Adrenal gland (tissue), 9 donors: ENCODE measurements at regions not wholly inside any gene's neighbourhood (a gene's known extent, or its start where the extent isn't known, plus 50 kb on each side); places are given as distances from the start of the nearest gene placed in this dataset.

Experiments
- DNase-seq, 7 donors: peaks; one replicate each; pipeline ENCODE4 v3.0.0-alpha.2; 2019 to 2020
- H3K27ac ChIP-seq, 5 donors: fragments of 200-600 bp; sonication (generic) in 4 of 5; 1 replicate in 3 of 5; 2 replicates in 2 of 5; pipeline versions ENCODE4 v1.5.1 to v1.8.0; 2016 to 2020; ENCODE audit warnings: mild to moderate bottlenecking in 1 of 5
- H3K27me3 ChIP-seq: fragments of 200-600 bp; 2 replicates; pipeline ENCODE4 v1.8.0; 2021
- H3K36me3 ChIP-seq, 2 donors: fragments of 200-600 bp; replicated peaks in 1 of 2; 1 replicate in 1 of 2; 2 replicates in 1 of 2; pipeline versions ENCODE4 v1.5.1 to v1.8.0; 2018 to 2022
- H3K4me1 ChIP-seq, 2 donors: fragments of 200-600 bp; replicated peaks in 1 of 2; 1 replicate in 1 of 2; 2 replicates in 1 of 2; pipeline versions ENCODE4 v1.5.1 to v1.8.0; 2018 to 2021
- H3K4me3 ChIP-seq, 4 donors: fragments of 200-600 bp; sonication (generic) in 3 of 4; one replicate each; pipeline ENCODE4 v1.5.1; 2016 to 2018
- H3K9me3 ChIP-seq, 3 donors: fragments of 200-600 bp; sonication (generic) in 1 of 3; replicated peaks in 1 of 3; 1 replicate in 2 of 3; 2 replicates in 1 of 3; pipeline versions ENCODE4 v1.5.1 to v1.8.0; 2016 to 2021
- CTCF ChIP-seq, 6 experiments: fragments of 450-650 bp in 4 of 6; fragments of 200-600 bp in 2 of 6; sonication (generic) in 1 of 6; IDR thresholded peaks; 1 replicate in 5 of 6; 2 replicates in 1 of 6; pipeline versions ENCODE4 v1.5.1 to v1.8.0; 2016 to 2021; ENCODE audit warnings: antibody characterized with exemption in 6 of 6, mild to moderate bottlenecking in 2 of 6, moderate library complexity in 1 of 6
- POLR2A ChIP-seq, 2 donors: fragments of 450-650 bp; IDR thresholded peaks; one replicate each; pipeline ENCODE4 v1.6.1; 2017; ENCODE audit warnings: antibody characterized with exemption in 2 of 2, mild to moderate bottlenecking in 2 of 2, moderate library complexity in 1 of 2
- WGBS, 4 donors: extraction: QIAGEN DNeasy Blood & Tissue Kit in 2 of 4; methylation state at CpG; one replicate each; pipeline versions ENCODE4 v1.1.5 to v1.1.7; 2013 to 2017; 5-methylcytosine and 5-hydroxymethylcytosine counted together
- intact Hi-C, 2 donors: fragments of 100-400 bp; cut with DNase I; formaldehyde crosslinking; loops; one replicate each; pipeline versions ENCODE4 v1.14.1 to v1.15.0; 2022 to 2023
- donor health status: healthy with polysubstance abuse.
- donor health status: Bipolar disorder and iron deficiency.
- donor health status: DM: yes; HTN: yes; CAD: no.
- donor health status: DM: no; HTN: no; CAD: no.
- donor health status: DM: no; HTN: no; CAD: no.

GRCh38 chr9:38259056-38259455, 133.4 kb upstream of the ALDH1B1 start:
- Histone ChIP-seq H3K4me3 (no peak overlapping the region), H3K9me3 (peaks cover 0 to 4% (median 0%) of the 10 kb centered on the region in 3 donors), H3K27ac (no peak overlapping the region), H3K36me3 (no peaks in the 10 kb centered on the region), H3K27me3 (no peaks in the 10 kb centered on the region), H3K4me1 (no peaks in the 10 kb centered on the region)
- DNase-seq = no peak
- 66 to 78% (median 73%) methylated on average over 2 of the region's 2 CpGs for WGBS, 4 donors
- TF ChIP-seq POLR2A (IDR thresholded peaks at IDR 0.05) (no peak), CTCF (IDR thresholded peaks at IDR 0.05) (no peak)
- intact Hi-C loops = no loop called here

- no peaks in the 10 kb centered on the region for H3K4me1 ChIP-seq
- H3K9me3 ChIP-seq = no peaks in the 10 kb centered on the region
- no peak overlapping the region for H3K4me3 ChIP-seq
- 40 to 77% (median 77%) methylated on average over 1 to 6 of the region's 6 CpGs for WGBS, 4 donors
- TF ChIP-seq CTCF (IDR thresholded peaks at IDR 0.05) (no peak), POLR2A (IDR thresholded peaks at IDR 0.05) (no peak)
- H3K27ac ChIP-seq = no peak overlapping the region
- H3K36me3 ChIP-seq = no peaks in the 10 kb centered on the region
- no peak for DNase-seq
- no peaks in the 10 kb centered on the region for H3K27me3 ChIP-seq
- intact Hi-C loops = no loop called here
These were observed 134.8 kb upstream of the ALDH1B1 start for GRCh38 chr9:38257626-38258215.

- Histone ChIP-seq H3K4me1 (no peaks in the 10 kb centered on the region), H3K9me3 (no peaks in the 10 kb centered on the region), H3K27ac (no peak overlapping the region), H3K36me3 (no peaks in the 10 kb centered on the region), H3K27me3 (no peaks in the 10 kb centered on the region), H3K4me3 (no peak overlapping the region)
- DNase-seq = no peak
- intact Hi-C loops = no loop called here
- TF ChIP-seq CTCF (IDR thresholded peaks at IDR 0.05) = no peak
- no peak for TF ChIP-seq POLR2A (IDR thresholded peaks at IDR 0.05)
- WGBS, 4 donors = 73 to 88% (median 81%) methylated on average over 2 of the region's 2 CpGs
These were observed 136.0 kb upstream of the ALDH1B1 start for GRCh38 chr9:38256461-38256860.

- DNase-seq = no peak
- no peaks in the 10 kb centered on the region for H3K4me1 ChIP-seq
- no peak overlapping the region for H3K4me3 ChIP-seq
- no peak overlapping the region for H3K27ac ChIP-seq
- 83 to 88% (median 86%) methylated on average over 3 of the region's 3 CpGs for WGBS, 4 donors
- TF ChIP-seq POLR2A (IDR thresholded peaks at IDR 0.05) (no peak), CTCF (IDR thresholded peaks at IDR 0.05) (no peak)
- intact Hi-C loops = no loop called here
- no peaks in the 10 kb centered on the region for H3K9me3 ChIP-seq
- H3K27me3 ChIP-seq = no peaks in the 10 kb centered on the region
- H3K36me3 ChIP-seq = no peaks in the 10 kb centered on the region
These were observed 136.9 kb upstream of the ALDH1B1 start for GRCh38 chr9:38255599-38255998.
